ENCODE measurements at regions not wholly inside any gene's neighbourhood (a gene's known extent, or its start where the extent isn't known, plus 50 kb on each side); places are given as distances from the start of the nearest gene placed in this dataset.

DNA sequence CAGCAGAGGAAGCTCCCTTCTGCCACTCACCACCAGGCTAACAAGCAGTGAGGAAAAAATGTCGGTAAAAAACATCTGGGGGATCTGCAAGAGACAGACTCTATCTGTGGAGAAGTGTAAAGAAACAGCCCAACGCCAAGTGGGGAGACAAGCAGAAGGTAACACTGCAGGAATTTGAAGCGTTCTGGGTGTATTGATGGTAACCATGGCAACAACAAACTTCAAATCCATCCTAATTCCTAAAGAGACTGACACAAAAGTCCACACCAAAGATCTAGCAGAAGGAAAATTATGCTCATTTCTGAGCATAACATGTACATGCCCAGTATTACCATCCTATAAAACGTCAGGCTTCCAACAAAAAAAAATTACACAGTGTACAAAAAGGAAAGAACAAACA is 449.3 kb downstream of the GABRB3 start:
- TF ChIP-seq POLR2A (IDR thresholded peaks at IDR 0.05) (no peak), CTCF (IDR thresholded peaks at IDR 0.05) (no peak)

All from body of pancreas (tissue), 4 donors.